Endothelial cell of umbilical vein (primary cell): ENCODE measurements at regions not wholly inside any gene's neighbourhood (a gene's known extent, or its start where the extent isn't known, plus 50 kb on each side); places are given as distances from the start of the nearest gene placed in this dataset.

Source experiments
- EZH2 ChIP-seq: IDR thresholded peaks from 2 replicates; pipeline ENCODE4 v1.6.1; 2012; ENCODE audit warnings: borderline replicate concordance, low read depth, mild to moderate bottlenecking, moderate library complexity, low read length, inconsistent platforms; ENCODE audit not compliant: severe bottlenecking
- POLR2AphosphoS5 ChIP-seq: IDR thresholded peaks from 2 replicates; pipeline ENCODE4 v1.6.1; 2012; ENCODE audit warnings: low read depth, mild to moderate bottlenecking, control low read depth, low read length, moderate library complexity; ENCODE audit not compliant: insufficient read depth

- no peak for TF ChIP-seq EZH2
- TF ChIP-seq POLR2AphosphoS5, result no peak
Observed at GRCh38 chr21:22311741-22312462, 1313.7 kb downstream of the NCAM2 start.
